ENCODE measurements at regions not wholly inside any gene's neighbourhood (a gene's known extent, or its start where the extent isn't known, plus 50 kb on each side); places are given as distances from the start of the nearest gene placed in this dataset.
A peak's percentile ranks its signal among the peaks of the same experiment; 100 is the strongest.
"Not testable (repeated sequence)": the region's sequence is repeated elsewhere in the genome, so short reads cannot be mapped to it uniquely, and the experiment has no call there.

GRCh38 chr6:115485400-115485799, 575.3 kb downstream of the FRK start (continued):
- TF ChIP-seq SKIL (IDR thresholded peaks at IDR 0.05; ENCODE audit: low read depth, poor library complexity, severe bottlenecking) (no peak), CTCF (IDR thresholded peaks at IDR 0.05 in 2 of 3, conservative IDR thresholded peaks at IDR 0.05 in 1 of 3; ENCODE audit: control insufficient read depth in 2 of 3, extremely low read depth in 1 of 3, insufficient read depth in 1 of 3, low read depth in 3 of 3, low read length in 3 of 3) (no peak), PAX5 (IDR thresholded peaks at IDR 0.05; ENCODE audit: borderline replicate concordance, low read depth, low read length) (no peak), ZZZ3 (IDR thresholded peaks at IDR 0.05; ENCODE audit: control insufficient read depth, insufficient read length, low read depth) (no peak), ZNF274 (IDR thresholded peaks at IDR 0.05; ENCODE audit: insufficient read depth, insufficient read length) (no peak), TARDBP (IDR thresholded peaks at IDR 0.05; ENCODE audit: borderline replicate concordance) (no peak)

GRCh38 chr6:115480543-115480942, 580.1 kb downstream of the FRK start:
- ChIA-PET SMC1A (ENCODE audit: uncharacterized antibody, unreplicated experiment) (interaction anchor here (1.1 kb wide), 1 partner anchor 10 kb away, joined by 4 read pairs; no protein-coding TSS in a partner anchor), CTCF (interaction anchor here (0.9 kb wide), 1 partner anchor 14 kb away, joined by 3 read pairs; no protein-coding TSS in a partner anchor)
- in situ Hi-C loops (cut with MboI); H3K27ac ChIP-seq (ENCODE audit: control insufficient read depth, insufficient read depth); BruUV-seq (replicated peaks); H3K79me2 ChIP-seq (ENCODE audit: control insufficient read depth, insufficient read depth, low read length); H3K36me3 ChIP-seq (ENCODE audit: control insufficient read depth in 2 of 2, insufficient read depth in 2 of 2, low read length in 1 of 2); POLR2A ChIA-PET; DNase-seq (ENCODE audit: low read depth, low spot score); intact Hi-C loops (cut with micrococcal nuclease; ENCODE audit: unreplicated experiment); ATAC-seq; H4K20me1 ChIP-seq (ENCODE audit: control insufficient read depth, insufficient read depth); RAD21 ChIA-PET (ENCODE audit: unreplicated experiment); H3K4me1 ChIP-seq (ENCODE audit: control insufficient read depth, insufficient read depth, low read length); H3K4me3 ChIP-seq; H3K9ac ChIP-seq (ENCODE audit: control insufficient read depth, insufficient read depth, low read length); H3K27me3 ChIP-seq (replicated peaks in 1 of 2; ENCODE audit: control insufficient read depth in 2 of 2, insufficient read depth in 2 of 2, low read length in 1 of 2); FAIRE-seq; H3K9me3 ChIP-seq (replicated peaks; ENCODE audit: control insufficient read depth, insufficient read depth, low read length): not testable (repeated sequence)
- H3K4me2 ChIP-seq (ENCODE audit: control insufficient read depth, insufficient read depth): peak overlapping the region; percentile 18; the same call in 1 of the 2 replicates
- H2AFZ ChIP-seq (ENCODE audit: control insufficient read depth, low read depth, low read length): peak overlapping the region; percentile 47; the same call in 1 of the 2 replicates
- WGBS (ENCODE audit: insufficient coverage, insufficient replicate concordance, low lambda C conversion rate, missing lambda C conversion rate): 23% methylated on average over 4 of the region's 4 CpGs
